ENCODE measurements at regions not wholly inside any gene's neighbourhood (a gene's known extent, or its start where the extent isn't known, plus 50 kb on each side); places are given as distances from the start of the nearest gene placed in this dataset.

DNA sequence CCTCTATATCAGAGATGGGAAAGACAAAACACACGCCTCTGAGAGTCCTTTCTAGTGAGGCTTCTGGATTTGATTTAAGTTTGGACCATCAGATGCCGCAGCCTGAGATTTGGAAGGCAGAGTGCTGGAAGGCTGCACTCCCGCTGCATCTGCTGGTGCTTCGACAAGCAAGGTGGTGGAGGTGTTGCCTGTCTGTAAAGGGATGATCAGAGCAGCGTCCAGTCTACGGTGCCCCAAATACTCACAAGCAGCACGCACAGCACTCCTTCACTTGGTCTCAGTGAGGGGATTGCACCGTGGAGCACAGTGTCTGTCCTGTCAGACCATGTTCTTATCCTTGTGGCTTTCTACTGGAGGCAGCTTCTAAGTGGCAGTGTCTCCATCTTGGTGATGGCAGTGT is 221.4 kb downstream of the GADD45G start:
- Histone ChIP-seq H3K4me2 (ENCODE audit: low read depth, low read length) (no peak overlapping the region), H3K9me2 (replicated peaks; ENCODE audit: insufficient read depth, low read length) (no peaks in the 10 kb centered on the region), H3K27ac (ENCODE audit: low read length) (no peak overlapping the region), H3K27me3 (replicated peaks; ENCODE audit: insufficient read depth, low read length) (no peaks in the 10 kb centered on the region), H3K9me3 (replicated peaks; ENCODE audit: insufficient read depth, low read length) (no peaks in the 10 kb centered on the region), H3K4me3 (ENCODE audit: low read length) (no peak overlapping the region), H3K36me3 (replicated peaks; ENCODE audit: insufficient read depth, low read length) (no peaks in the 10 kb centered on the region), H3K9ac (ENCODE audit: low read length) (no peak overlapping the region), H3K4me1 (ENCODE audit: low read length) (no peaks in the 10 kb centered on the region), H3K79me2 (ENCODE audit: low read length) (no peaks in the 10 kb centered on the region), H2AFZ (ENCODE audit: low read length) (no peak overlapping the region), H3F3A (ENCODE audit: insufficient read depth, low read length) (no peaks in the 10 kb centered on the region), H4K20me1 (ENCODE audit: insufficient read depth, low read length) (no peaks in the 10 kb centered on the region)
- TF ChIP-seq EZH2 (optimal IDR thresholded peaks at IDR 0.05; ENCODE audit: low read depth, low read length) (no peak), EZH2phosphoT487 (IDR thresholded peaks at IDR 0.05; ENCODE audit: low read length) (no peak)
- TF ChIP-seq, protein P1, sequence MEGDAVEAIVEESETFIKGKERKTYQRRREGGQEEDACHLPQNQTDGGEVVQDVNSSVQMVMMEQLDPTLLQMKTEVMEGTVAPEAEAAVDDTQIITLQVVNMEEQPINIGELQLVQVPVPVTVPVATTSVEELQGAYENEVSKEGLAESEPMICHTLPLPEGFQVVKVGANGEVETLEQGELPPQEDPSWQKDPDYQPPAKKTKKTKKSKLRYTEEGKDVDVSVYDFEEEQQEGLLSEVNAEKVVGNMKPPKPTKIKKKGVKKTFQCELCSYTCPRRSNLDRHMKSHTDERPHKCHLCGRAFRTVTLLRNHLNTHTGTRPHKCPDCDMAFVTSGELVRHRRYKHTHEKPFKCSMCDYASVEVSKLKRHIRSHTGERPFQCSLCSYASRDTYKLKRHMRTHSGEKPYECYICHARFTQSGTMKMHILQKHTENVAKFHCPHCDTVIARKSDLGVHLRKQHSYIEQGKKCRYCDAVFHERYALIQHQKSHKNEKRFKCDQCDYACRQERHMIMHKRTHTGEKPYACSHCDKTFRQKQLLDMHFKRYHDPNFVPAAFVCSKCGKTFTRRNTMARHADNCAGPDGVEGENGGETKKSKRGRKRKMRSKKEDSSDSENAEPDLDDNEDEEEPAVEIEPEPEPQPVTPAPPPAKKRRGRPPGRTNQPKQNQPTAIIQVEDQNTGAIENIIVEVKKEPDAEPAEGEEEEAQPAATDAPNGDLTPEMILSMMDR (IDR thresholded peaks at IDR 0.05; ENCODE audit: low read length): no peak
- no peak for DNase-seq

DNA sequence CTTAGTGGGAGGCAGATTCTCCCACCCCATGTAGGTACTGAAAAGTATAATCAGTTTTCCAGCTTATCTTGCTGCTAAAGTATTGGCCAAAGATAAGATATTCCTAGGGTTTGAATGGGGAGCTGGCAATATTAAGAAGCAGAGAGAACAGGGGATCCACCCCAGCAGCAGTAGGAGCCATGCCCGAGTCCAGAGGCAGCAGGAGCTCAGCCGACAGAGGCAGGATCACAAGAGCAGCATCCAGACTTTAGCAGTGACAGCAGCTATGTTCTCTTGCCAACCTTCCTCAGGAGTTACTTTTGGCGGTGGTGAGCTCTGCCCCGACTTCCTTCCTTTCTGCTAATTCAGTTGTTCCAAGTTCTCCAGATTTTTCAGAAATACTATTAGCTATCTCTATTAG is 224.5 kb downstream of the GADD45G start:
- no peak overlapping the region for H2AFZ ChIP-seq (ENCODE audit: low read length)
- no peak overlapping the region for H3K4me2 ChIP-seq (ENCODE audit: low read depth, low read length)
- no peak overlapping the region for H3K4me3 ChIP-seq (ENCODE audit: low read length)
- H4K20me1 ChIP-seq (ENCODE audit: insufficient read depth, low read length): no peaks in the 10 kb centered on the region
- no peaks in the 10 kb centered on the region for H3K27me3 ChIP-seq (replicated peaks; ENCODE audit: insufficient read depth, low read length)
- H3K79me2 ChIP-seq (ENCODE audit: low read length): no peaks in the 10 kb centered on the region
- no peaks in the 10 kb centered on the region for H3K9me2 ChIP-seq (replicated peaks; ENCODE audit: insufficient read depth, low read length)
- no peaks in the 10 kb centered on the region for H3F3A ChIP-seq (ENCODE audit: insufficient read depth, low read length)
- no peak for DNase-seq
- no peak overlapping the region for H3K9ac ChIP-seq (ENCODE audit: low read length)
- no peaks in the 10 kb centered on the region for H3K4me1 ChIP-seq (ENCODE audit: low read length)
- H3K27ac ChIP-seq (ENCODE audit: low read length): no peak overlapping the region
- H3K9me3 ChIP-seq (replicated peaks; ENCODE audit: insufficient read depth, low read length): no peaks in the 10 kb centered on the region
- H3K36me3 ChIP-seq (replicated peaks; ENCODE audit: insufficient read depth, low read length): no peaks in the 10 kb centered on the region
- TF ChIP-seq, protein P1 (IDR thresholded peaks at IDR 0.05; ENCODE audit: low read length): no peak
- TF ChIP-seq EZH2 (optimal IDR thresholded peaks at IDR 0.05; ENCODE audit: low read depth, low read length) (no peak), EZH2phosphoT487 (IDR thresholded peaks at IDR 0.05; ENCODE audit: low read length) (no peak)

DNA sequence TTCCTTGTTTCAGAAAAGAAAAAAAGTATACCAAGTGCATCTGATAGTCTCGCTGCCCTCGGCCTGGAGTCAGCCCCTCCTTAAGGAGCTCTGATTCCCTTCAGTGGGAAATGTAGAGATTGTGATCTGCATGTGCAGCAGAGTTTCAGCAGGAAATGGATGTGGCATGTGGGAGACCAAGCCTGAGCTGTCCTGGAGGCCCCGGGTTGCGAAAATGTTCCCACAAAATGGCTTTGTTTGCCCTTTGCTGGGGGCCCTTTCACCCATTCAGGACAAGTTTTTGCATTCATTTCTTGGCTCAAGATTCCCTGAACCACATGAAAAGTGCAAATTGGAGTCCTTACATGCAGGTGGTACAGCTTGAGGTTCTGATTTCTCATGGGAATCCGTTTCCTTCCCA is 230.9 kb downstream of the GADD45G start:
- Histone ChIP-seq H3K4me2 (ENCODE audit: low read depth, low read length) (no peak overlapping the region), H3K9me2 (replicated peaks; ENCODE audit: insufficient read depth, low read length) (no peaks in the 10 kb centered on the region), H4K20me1 (ENCODE audit: insufficient read depth, low read length) (no peaks in the 10 kb centered on the region), H3K79me2 (ENCODE audit: low read length) (no peaks in the 10 kb centered on the region), H2AFZ (ENCODE audit: low read length) (no peak overlapping the region), H3K36me3 (replicated peaks; ENCODE audit: insufficient read depth, low read length) (no peaks in the 10 kb centered on the region), H3K4me3 (ENCODE audit: low read length) (no peak overlapping the region), H3K4me1 (ENCODE audit: low read length) (no peaks in the 10 kb centered on the region), H3K27me3 (replicated peaks; ENCODE audit: insufficient read depth, low read length) (no peaks in the 10 kb centered on the region), H3K27ac (ENCODE audit: low read length) (no peak overlapping the region), H3F3A (ENCODE audit: insufficient read depth, low read length) (no peaks in the 10 kb centered on the region), H3K9me3 (replicated peaks; ENCODE audit: insufficient read depth, low read length) (no peaks in the 10 kb centered on the region), H3K9ac (ENCODE audit: low read length) (no peak overlapping the region)
- no peak for TF ChIP-seq EZH2phosphoT487 (IDR thresholded peaks at IDR 0.05; ENCODE audit: low read length)
- TF ChIP-seq, protein P1 (IDR thresholded peaks at IDR 0.05; ENCODE audit: low read length): no peak
- no peak for TF ChIP-seq EZH2 (optimal IDR thresholded peaks at IDR 0.05; ENCODE audit: low read depth, low read length)
- DNase-seq: no peak
